ENCODE measurements at regions not wholly inside any gene's neighbourhood (a gene's known extent, or its start where the extent isn't known, plus 50 kb on each side); places are given as distances from the start of the nearest gene placed in this dataset.

- Histone ChIP-seq H3K27me3 (ENCODE audit: control insufficient read depth, insufficient read depth, low read length) (no peaks in the 10 kb centered on the region), H3K4me3 (ENCODE audit: low read depth, low read length) (no peak overlapping the region), H3K27ac (ENCODE audit: low read depth, low read length) (no peak overlapping the region), H3K9me3 (ENCODE audit: control insufficient read depth, insufficient read depth, low read length) (no peaks in the 10 kb centered on the region), H3K36me3 (ENCODE audit: control insufficient read depth, insufficient read depth, low read length) (no peaks in the 10 kb centered on the region), H3K4me1 (ENCODE audit: control insufficient read depth, insufficient read depth, low read length) (no peaks in the 10 kb centered on the region)
- no peak for DNase-seq (ENCODE audit: low read depth in 4 of 6, low spot score in 6 of 6)
- WGBS (ENCODE audit: insufficient coverage), result 100% methylated on average over 1 of the region's 1 CpG
These were observed 90.1 kb upstream of the SLC12A2 start for GRCh38 chr5:127993476-127993875.

GRCh38 chr5:127994087-127994660 lies 89.4 kb upstream of the SLC12A2 start:
- no CpG with 5 or more reads among the region's 3 CpGs for WGBS (ENCODE audit: insufficient coverage)
- no peak for DNase-seq (ENCODE audit: low read depth in 4 of 6, low spot score in 6 of 6)
- Histone ChIP-seq H3K4me1 (ENCODE audit: control insufficient read depth, insufficient read depth, low read length) (no peaks in the 10 kb centered on the region), H3K27ac (ENCODE audit: low read depth, low read length) (no peak overlapping the region), H3K4me3 (ENCODE audit: low read depth, low read length) (no peak overlapping the region), H3K9me3 (ENCODE audit: control insufficient read depth, insufficient read depth, low read length) (no peaks in the 10 kb centered on the region), H3K36me3 (ENCODE audit: control insufficient read depth, insufficient read depth, low read length) (no peaks in the 10 kb centered on the region), H3K27me3 (ENCODE audit: control insufficient read depth, insufficient read depth, low read length) (no peaks in the 10 kb centered on the region)

DNA sequence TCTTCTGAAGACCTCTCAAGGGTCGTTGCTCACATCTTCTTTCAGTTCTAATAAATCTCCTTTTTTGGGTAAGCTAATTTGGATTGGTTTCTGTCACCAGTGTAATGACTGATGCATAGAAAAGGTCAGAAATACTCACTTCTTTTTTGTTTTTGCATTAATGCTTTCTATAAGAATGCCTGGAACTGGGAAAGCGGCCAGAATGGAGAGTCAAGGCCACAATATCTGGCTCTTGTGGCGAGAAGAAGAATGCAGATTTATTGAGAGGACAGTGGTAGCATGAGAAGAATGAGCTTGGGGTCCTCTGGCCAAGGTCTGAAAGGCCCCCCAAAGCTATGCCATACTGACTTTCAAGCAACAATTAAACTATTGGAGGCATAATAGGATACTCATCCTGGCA lies 88.0 kb upstream of the SLC12A2 start:
- Histone ChIP-seq H3K36me3 (ENCODE audit: control insufficient read depth, insufficient read depth, low read length) (no peaks in the 10 kb centered on the region), H3K27ac (ENCODE audit: low read depth, low read length) (no peak overlapping the region), H3K4me3 (ENCODE audit: low read depth, low read length) (no peak overlapping the region), H3K27me3 (ENCODE audit: control insufficient read depth, insufficient read depth, low read length) (no peaks in the 10 kb centered on the region), H3K4me1 (ENCODE audit: control insufficient read depth, insufficient read depth, low read length) (no peaks in the 10 kb centered on the region), H3K9me3 (ENCODE audit: control insufficient read depth, insufficient read depth, low read length) (no peaks in the 10 kb centered on the region)
- WGBS (ENCODE audit: insufficient coverage), result 72% methylated on average over 2 of the region's 3 CpGs
- DNase-seq (ENCODE audit: low read depth in 4 of 6, low spot score in 6 of 6), result no peak

DNA sequence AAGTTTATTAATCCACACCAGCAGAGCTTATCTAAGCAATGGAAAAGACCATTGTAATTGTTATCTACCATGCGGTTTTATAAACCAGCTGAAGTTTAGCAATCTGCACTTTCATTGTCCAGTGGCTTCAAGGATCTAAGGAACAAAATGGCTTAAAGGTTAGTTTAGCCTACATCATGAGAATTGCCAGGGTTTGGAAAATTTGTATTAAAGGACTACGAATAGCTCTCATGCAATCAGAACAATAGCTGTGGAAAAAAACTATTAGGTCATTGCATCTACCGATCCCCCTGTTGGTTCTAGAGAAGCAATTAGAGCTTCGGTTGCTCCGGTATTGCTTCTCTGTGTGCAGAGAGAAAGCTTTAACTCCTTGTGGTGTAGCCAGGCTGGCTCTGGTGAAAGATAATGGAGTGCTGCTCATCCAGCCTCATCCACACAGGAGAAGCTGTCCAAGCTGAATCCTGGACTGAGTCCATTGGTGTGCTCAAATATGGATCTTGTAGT lies 86.3 kb upstream of the SLC12A2 start:
- no peaks in the 10 kb centered on the region for H3K4me1 ChIP-seq (ENCODE audit: control insufficient read depth, insufficient read depth, low read length)
- no peaks in the 10 kb centered on the region for H3K27me3 ChIP-seq (ENCODE audit: control insufficient read depth, insufficient read depth, low read length)
- H3K4me3 ChIP-seq (ENCODE audit: low read depth, low read length), result no peak overlapping the region
- H3K9me3 ChIP-seq (ENCODE audit: control insufficient read depth, insufficient read depth, low read length), result no peaks in the 10 kb centered on the region
- H3K36me3 ChIP-seq (ENCODE audit: control insufficient read depth, insufficient read depth, low read length), result no peaks in the 10 kb centered on the region
- peak in 4 of 6 donors; percentile 6 to 28 (median 23) for DNase-seq (ENCODE audit: low read depth in 4 of 6, low spot score in 6 of 6)
- 28% methylated on average over 5 of the region's 5 CpGs for WGBS (ENCODE audit: insufficient coverage)
- no peak overlapping the region for H3K27ac ChIP-seq (ENCODE audit: low read depth, low read length)

GRCh38 chr5:127998950-127999615 lies 84.5 kb upstream of the SLC12A2 start:
- no peaks in the 10 kb centered on the region for H3K4me1 ChIP-seq (ENCODE audit: control insufficient read depth, insufficient read depth, low read length)
- DNase-seq (ENCODE audit: low read depth in 4 of 6, low spot score in 6 of 6), result no peak
- H3K9me3 ChIP-seq (ENCODE audit: control insufficient read depth, insufficient read depth, low read length), result no peaks in the 10 kb centered on the region
- WGBS (ENCODE audit: insufficient coverage), result 100% methylated on average over 1 of the region's 3 CpGs
- H3K36me3 ChIP-seq (ENCODE audit: control insufficient read depth, insufficient read depth, low read length), result no peaks in the 10 kb centered on the region
- H3K27me3 ChIP-seq (ENCODE audit: control insufficient read depth, insufficient read depth, low read length), result no peaks in the 10 kb centered on the region
- no peak overlapping the region for H3K4me3 ChIP-seq (ENCODE audit: low read depth, low read length)
- H3K27ac ChIP-seq (ENCODE audit: low read depth, low read length), result no peak overlapping the region

- Histone ChIP-seq H3K27me3 (ENCODE audit: control insufficient read depth, insufficient read depth, low read length) (no peaks in the 10 kb centered on the region), H3K4me1 (ENCODE audit: control insufficient read depth, insufficient read depth, low read length) (no peaks in the 10 kb centered on the region), H3K27ac (ENCODE audit: low read depth, low read length) (no peak overlapping the region), H3K9me3 (ENCODE audit: control insufficient read depth, insufficient read depth, low read length) (no peaks in the 10 kb centered on the region), H3K36me3 (ENCODE audit: control insufficient read depth, insufficient read depth, low read length) (no peaks in the 10 kb centered on the region), H3K4me3 (ENCODE audit: low read depth, low read length) (no peak overlapping the region)
- WGBS (ENCODE audit: insufficient coverage), result 80% methylated on average over 1 of the region's 1 CpG
- DNase-seq (ENCODE audit: low read depth in 4 of 6, low spot score in 6 of 6), result no peak
These were observed 83.7 kb upstream of the SLC12A2 start for GRCh38 chr5:127999909-128000308.

- Histone ChIP-seq H3K36me3 (ENCODE audit: control insufficient read depth, insufficient read depth, low read length) (no peaks in the 10 kb centered on the region), H3K9me3 (ENCODE audit: control insufficient read depth, insufficient read depth, low read length) (no peaks in the 10 kb centered on the region), H3K4me1 (ENCODE audit: control insufficient read depth, insufficient read depth, low read length) (no peaks in the 10 kb centered on the region), H3K27ac (ENCODE audit: low read depth, low read length) (no peak overlapping the region), H3K27me3 (ENCODE audit: control insufficient read depth, insufficient read depth, low read length) (no peaks in the 10 kb centered on the region), H3K4me3 (ENCODE audit: low read depth, low read length) (no peak overlapping the region)
- WGBS (ENCODE audit: insufficient coverage), result 86% methylated on average over 4 of the region's 5 CpGs
- no peak for DNase-seq (ENCODE audit: low read depth in 4 of 6, low spot score in 6 of 6)
These were observed 81.1 kb upstream of the SLC12A2 start for GRCh38 chr5:128002425-128002824.

GRCh38 chr5:128007939-128008338 lies 75.6 kb upstream of the SLC12A2 start:
- no peaks in the 10 kb centered on the region for H3K4me1 ChIP-seq (ENCODE audit: control insufficient read depth, insufficient read depth, low read length)
- H3K27me3 ChIP-seq (ENCODE audit: control insufficient read depth, insufficient read depth, low read length), result no peaks in the 10 kb centered on the region
- DNase-seq (ENCODE audit: low read depth in 4 of 6, low spot score in 6 of 6), result no peak
- no peaks in the 10 kb centered on the region for H3K36me3 ChIP-seq (ENCODE audit: control insufficient read depth, insufficient read depth, low read length)
- no peak overlapping the region for H3K27ac ChIP-seq (ENCODE audit: low read depth, low read length)
- no peak overlapping the region for H3K4me3 ChIP-seq (ENCODE audit: low read depth, low read length)
- WGBS (ENCODE audit: insufficient coverage), result 80% methylated on average over 1 of the region's 2 CpGs
- no peaks in the 10 kb centered on the region for H3K9me3 ChIP-seq (ENCODE audit: control insufficient read depth, insufficient read depth, low read length)

DNA sequence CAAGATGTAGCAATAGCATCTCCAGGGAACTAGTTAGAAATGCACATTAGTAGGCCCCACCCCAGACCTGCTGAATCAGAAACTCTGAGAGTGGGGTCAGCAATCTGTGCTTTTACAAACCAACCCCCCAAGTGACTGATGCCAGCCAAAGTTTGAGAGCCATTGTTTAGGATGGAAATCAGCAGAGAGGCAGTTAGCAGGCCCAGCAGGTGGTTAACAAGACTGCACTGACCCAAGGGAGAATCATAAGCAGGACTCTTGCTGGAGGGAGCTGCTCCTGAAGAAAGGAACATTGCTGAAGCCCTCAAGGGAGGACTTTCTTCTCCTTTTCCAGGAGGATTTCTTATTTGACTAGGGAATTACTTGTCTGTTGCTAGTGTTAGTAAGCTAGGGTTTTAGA lies 74.2 kb upstream of the SLC12A2 start:
- H3K27ac ChIP-seq (ENCODE audit: low read depth, low read length), result no peak overlapping the region
- H3K4me3 ChIP-seq (ENCODE audit: low read depth, low read length), result no peak overlapping the region
- no peak for DNase-seq (ENCODE audit: low read depth in 4 of 6, low spot score in 6 of 6)
- H3K9me3 ChIP-seq (ENCODE audit: control insufficient read depth, insufficient read depth, low read length), result no peaks in the 10 kb centered on the region
- no peaks in the 10 kb centered on the region for H3K4me1 ChIP-seq (ENCODE audit: control insufficient read depth, insufficient read depth, low read length)
- no peaks in the 10 kb centered on the region for H3K27me3 ChIP-seq (ENCODE audit: control insufficient read depth, insufficient read depth, low read length)
- no peaks in the 10 kb centered on the region for H3K36me3 ChIP-seq (ENCODE audit: control insufficient read depth, insufficient read depth, low read length)

GRCh38 chr5:128011339-128011738 lies 72.2 kb upstream of the SLC12A2 start:
- Histone ChIP-seq H3K27ac (ENCODE audit: low read depth, low read length) (no peak overlapping the region), H3K4me1 (ENCODE audit: control insufficient read depth, insufficient read depth, low read length) (no peaks in the 10 kb centered on the region), H3K36me3 (ENCODE audit: control insufficient read depth, insufficient read depth, low read length) (no peaks in the 10 kb centered on the region), H3K4me3 (ENCODE audit: low read depth, low read length) (no peak overlapping the region), H3K27me3 (ENCODE audit: control insufficient read depth, insufficient read depth, low read length) (no peaks in the 10 kb centered on the region), H3K9me3 (ENCODE audit: control insufficient read depth, insufficient read depth, low read length) (no peaks in the 10 kb centered on the region)
- no peak for DNase-seq (ENCODE audit: low read depth in 4 of 6, low spot score in 6 of 6)
